CD4-positive, alpha-beta memory T cell (primary cell): ENCODE measurements at regions not wholly inside any gene's neighbourhood (a gene's known extent, or its start where the extent isn't known, plus 50 kb on each side); places are given as distances from the start of the nearest gene placed in this dataset.

Experiments used
- CTCF ChIA-PET: fragments of 350-600 bp; sonication (Branson Sonifier 250); formaldehyde crosslinking; loops from one replicate; lab custom pipeline; 2021; ENCODE audit warnings: inconsistent platforms; ENCODE audit not compliant: partially characterized antibody; lab: Charles Lee
- POLR2A ChIA-PET: fragments of 350-600 bp; sonication (Branson Sonifier 250); formaldehyde crosslinking; loops from one replicate; lab custom pipeline; 2021; ENCODE audit not compliant: partially characterized antibody; lab: Charles Lee
- DNase-seq, 5 donors: peaks; one replicate each; pipeline versions ENCODE4 v3.0.0 to v3.0.0-alpha.2; 2020 to 2022; ENCODE audit warnings: mixed read lengths in 1 of 5
- H3K27ac ChIP-seq: one replicate; pipeline ENCODE4 v1.7.0; 2013; ENCODE audit warnings: low read depth, low read length
- H3K27me3 ChIP-seq: 2 replicates; pipeline ENCODE4 v1.7.0; 2013; ENCODE audit warnings: mild to moderate bottlenecking, low read length, moderate library complexity; ENCODE audit not compliant: insufficient read depth
- H3K36me3 ChIP-seq: 2 replicates; pipeline ENCODE4 v1.7.0; 2013; ENCODE audit warnings: mild to moderate bottlenecking, low read length, moderate library complexity; ENCODE audit not compliant: insufficient read depth
- H3K4me1 ChIP-seq: 2 replicates; pipeline ENCODE4 v1.7.0; 2013; ENCODE audit warnings: mild to moderate bottlenecking, low read length, moderate library complexity; ENCODE audit not compliant: insufficient read depth
- H3K4me3 ChIP-seq, 2 donors: one replicate each; pipeline ENCODE4 v1.7.0; 2013; ENCODE audit warnings: low read length in 2 of 2, mild to moderate bottlenecking in 1 of 2
- H3K9me3 ChIP-seq, 2 donors: one replicate each; pipeline ENCODE4 v1.7.0; 2013; ENCODE audit warnings: low read length in 2 of 2, control low read depth in 1 of 2; ENCODE audit not compliant: control insufficient read depth in 1 of 2
- H3K27ac Mint-ChIP-seq, 7 donors: one replicate each; pipeline ENCODE4 v1.8.0; 2020 to 2021; ENCODE audit warnings: mixed read lengths in 7 of 7, mild to moderate bottlenecking in 6 of 7, inconsistent platforms in 3 of 7, moderate library complexity in 3 of 7
- H3K27me3 Mint-ChIP-seq, 2 donors: one replicate each; pipeline ENCODE4 v1.8.0; 2020 to 2021; ENCODE audit warnings: mixed read lengths in 2 of 2
- H3K36me3 Mint-ChIP-seq, 2 donors: one replicate each; pipeline ENCODE4 v1.8.0; 2020 to 2021; ENCODE audit warnings: mixed read lengths in 2 of 2, inconsistent platforms in 1 of 2, mild to moderate bottlenecking in 1 of 2
- H3K4me1 Mint-ChIP-seq, 4 donors: one replicate each; pipeline ENCODE4 v1.8.0; 2020 to 2021; ENCODE audit warnings: mixed read lengths in 4 of 4, mild to moderate bottlenecking in 1 of 4
- H3K4me3 Mint-ChIP-seq, 8 donors: one replicate each; pipeline ENCODE4 v1.8.0; 2020 to 2021; ENCODE audit warnings: mixed read lengths in 8 of 8, mild to moderate bottlenecking in 7 of 8, moderate library complexity in 6 of 8, inconsistent platforms in 3 of 8
- H3K9me3 Mint-ChIP-seq, 8 donors: one replicate each; pipeline ENCODE4 v1.8.0; 2020 to 2021; ENCODE audit warnings: mixed read lengths in 8 of 8, mild to moderate bottlenecking in 5 of 8, inconsistent platforms in 3 of 8, moderate library complexity in 1 of 8
- intact Hi-C: fragments of 100-400 bp; cut with micrococcal nuclease; formaldehyde crosslinking; loops from one replicate; pipeline ENCODE4 v1.15.1; 2023

DNA sequence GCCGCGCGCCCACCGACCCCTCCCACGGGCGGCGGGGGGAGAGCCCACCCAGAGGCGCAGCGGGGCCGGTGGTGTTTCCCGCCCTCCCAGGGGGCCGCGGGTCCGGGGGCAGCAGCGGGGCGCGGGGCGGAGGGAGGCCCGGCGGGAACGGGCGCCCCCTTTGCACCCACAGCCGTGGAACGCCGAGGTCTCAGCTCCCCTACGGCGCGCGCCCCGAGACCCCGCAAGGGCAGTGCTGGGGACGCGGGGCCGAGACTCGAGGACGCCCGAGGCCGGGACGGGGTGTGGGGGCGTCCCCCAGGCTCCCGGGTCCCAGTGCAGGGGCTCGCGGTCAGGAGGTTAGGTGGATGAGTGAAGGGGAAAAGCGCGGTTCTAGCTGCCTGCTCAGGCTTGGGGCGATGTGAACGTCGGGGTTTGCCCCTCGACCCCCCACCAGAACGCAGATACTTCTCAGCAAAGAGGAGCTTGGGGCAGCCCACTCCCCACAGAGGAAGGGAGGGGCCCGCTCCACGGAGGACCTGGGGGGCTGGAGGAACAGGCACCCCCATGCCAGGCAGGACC lies 65.5 kb upstream of the BHLHE23 start:
- DNase-seq: no peak
- ChIA-PET CTCF (no interaction called here), POLR2A (no interaction called here)
- intact Hi-C loops: no loop called here
- Mint-ChIP-seq H3K27me3 (peaks cover 38 to 42% of the 10 kb centered on the region in 2 donors), H3K36me3 (peaks cover 0 to 2% of the 10 kb centered on the region in 2 donors), H3K4me3 (peak overlapping the region in 1 of 8 donors; percentile 35), H3K4me1 (peaks cover 2 to 14% (median 3%) of the 10 kb centered on the region in 4 donors), H3K9me3 (peaks cover 0 to 23% (median 12%) of the 10 kb centered on the region in 8 donors), H3K27ac (no peak overlapping the region)
- Histone ChIP-seq H3K4me3 (no peak overlapping the region), H3K36me3 (no peaks in the 10 kb centered on the region), H3K4me1 (no peaks in the 10 kb centered on the region), H3K27ac (no peak overlapping the region), H3K27me3 (peaks cover 5% of the 10 kb centered on the region), H3K9me3 (no peaks in the 10 kb centered on the region)

DNA sequence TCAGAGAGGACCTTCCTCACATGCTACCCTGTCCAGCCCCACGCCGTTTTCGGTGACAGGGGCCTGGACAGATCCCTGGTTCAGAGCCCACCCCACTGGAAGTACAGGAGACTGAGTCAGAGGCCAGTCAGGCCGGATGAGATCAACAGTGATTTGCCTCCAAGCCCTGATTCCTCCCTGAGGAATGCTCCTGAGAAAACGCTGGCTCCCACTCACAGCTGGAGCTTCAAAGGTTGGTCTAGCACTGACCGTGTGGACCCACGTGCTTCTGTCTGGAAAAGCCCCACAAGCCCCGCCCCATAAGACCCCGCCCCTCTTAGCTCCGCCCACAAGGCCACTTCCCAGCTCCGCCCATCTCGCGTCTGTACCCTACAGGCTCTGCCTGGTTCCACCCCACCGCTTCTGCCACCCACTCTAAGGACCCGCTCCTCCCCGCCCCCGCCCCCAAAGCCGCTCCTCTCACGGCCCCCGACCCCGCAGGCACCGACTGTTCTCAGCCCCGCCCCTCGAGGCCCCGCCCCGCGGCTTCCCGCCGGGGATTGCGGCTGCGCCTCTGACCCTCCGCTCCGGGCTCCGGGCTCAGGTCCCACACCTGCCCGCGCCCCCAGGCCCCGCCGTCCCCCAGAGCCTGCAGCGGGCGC lies 64.9 kb upstream of the BHLHE23 start:
- intact Hi-C loops: no loop called here
- Histone ChIP-seq H3K27ac (no peak overlapping the region), H3K36me3 (no peaks in the 10 kb centered on the region), H3K4me1 (no peaks in the 10 kb centered on the region), H3K27me3 (peaks cover 5% of the 10 kb centered on the region), H3K9me3 (no peaks in the 10 kb centered on the region), H3K4me3 (no peak overlapping the region)
- no peak for DNase-seq
- ChIA-PET CTCF (no interaction called here), POLR2A (no interaction called here)
- H3K4me3 Mint-ChIP-seq: peak overlapping the region in 5 of 8 donors; percentile 39 to 71 (median 45)
- H3K27ac Mint-ChIP-seq: no peak overlapping the region
- H3K9me3 Mint-ChIP-seq: peaks cover 0 to 16% (median 7%) of the 10 kb centered on the region in 8 donors
- peaks cover 40 to 43% of the 10 kb centered on the region in 2 donors for H3K27me3 Mint-ChIP-seq
- peaks cover 2 to 14% (median 3%) of the 10 kb centered on the region in 4 donors for H3K4me1 Mint-ChIP-seq
- H3K36me3 Mint-ChIP-seq: peaks cover 0 to 2% of the 10 kb centered on the region in 2 donors

DNA sequence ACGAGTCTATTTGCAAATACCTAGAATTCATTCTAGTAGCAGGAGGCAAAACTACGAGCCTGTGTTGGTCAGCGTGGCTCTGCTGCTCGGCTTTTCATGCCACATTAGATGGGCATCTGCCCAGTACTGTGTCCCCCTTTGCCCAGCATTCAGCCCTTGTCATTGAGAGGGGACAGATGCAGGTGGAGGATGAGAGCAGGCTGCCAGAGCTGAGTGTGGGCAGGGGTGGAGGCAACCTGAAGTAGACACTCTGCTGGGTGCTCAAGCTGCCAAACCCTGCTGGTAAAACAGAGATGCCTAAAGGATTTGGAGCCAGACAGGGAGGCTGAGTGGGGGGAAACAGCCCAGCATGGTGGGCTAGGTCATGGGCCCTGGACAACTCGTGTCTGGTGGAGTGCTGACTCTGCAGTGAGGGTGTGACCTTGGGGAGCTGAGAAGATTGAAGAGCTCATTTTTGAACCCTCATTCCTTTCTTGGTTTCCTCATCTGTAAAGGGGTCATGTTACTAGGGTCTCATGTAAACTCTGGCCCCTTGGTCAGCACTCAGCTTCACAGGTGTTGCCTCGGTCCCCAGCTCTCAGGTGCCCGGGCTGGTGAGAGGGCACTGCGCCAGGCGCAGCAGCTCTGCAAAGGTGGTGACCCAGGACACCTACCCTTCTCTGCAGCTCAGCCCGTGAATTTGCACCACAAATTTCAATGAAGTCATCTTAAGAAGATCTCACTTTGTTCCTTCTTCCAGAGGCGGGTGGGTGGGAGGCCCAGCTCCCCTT lies 64.2 kb upstream of the BHLHE23 start:
- Histone ChIP-seq H3K27me3 (peaks cover 5% of the 10 kb centered on the region), H3K9me3 (no peaks in the 10 kb centered on the region), H3K4me3 (no peak overlapping the region), H3K4me1 (no peaks in the 10 kb centered on the region), H3K36me3 (no peaks in the 10 kb centered on the region), H3K27ac (no peak overlapping the region)
- peaks cover 38 to 40% of the 10 kb centered on the region in 2 donors for H3K27me3 Mint-ChIP-seq
- H3K9me3 Mint-ChIP-seq: peaks cover 0 to 10% (median 0%) of the 10 kb centered on the region in 8 donors
- peaks cover 2 to 14% (median 3%) of the 10 kb centered on the region in 4 donors for H3K4me1 Mint-ChIP-seq
- intact Hi-C loops: no loop called here
- CTCF ChIA-PET: no interaction called here
- H3K27ac Mint-ChIP-seq: no peak overlapping the region
- no peak for DNase-seq
- H3K36me3 Mint-ChIP-seq: no peaks in the 10 kb centered on the region
- POLR2A ChIA-PET: no interaction called here
- H3K4me3 Mint-ChIP-seq: peak overlapping the region in 1 of 8 donors; percentile 25

DNA sequence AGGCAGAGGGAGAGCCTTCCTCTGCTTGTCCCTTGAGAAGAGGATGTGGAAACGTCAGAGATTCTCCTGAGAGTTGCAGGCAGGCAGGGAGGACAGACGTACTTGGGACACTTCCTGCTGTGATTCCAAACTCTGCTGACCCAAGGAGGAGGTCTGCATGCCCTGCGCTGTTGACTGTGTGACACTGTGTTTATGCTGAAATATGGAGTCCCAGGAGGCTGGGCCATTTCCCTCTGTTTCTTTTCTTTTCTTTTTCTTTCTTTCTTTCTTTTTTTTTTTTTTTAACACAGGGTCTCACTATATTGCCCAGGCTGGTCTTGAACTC lies 63.5 kb upstream of the BHLHE23 start:
- Mint-ChIP-seq H3K36me3 (no peaks in the 10 kb centered on the region), H3K9me3 (peaks cover 0 to 6% (median 0%) of the 10 kb centered on the region in 8 donors), H3K27me3 (peaks cover 34 to 36% of the 10 kb centered on the region in 2 donors), H3K4me3 (no peak overlapping the region), H3K27ac (no peak overlapping the region), H3K4me1 (peaks cover 2 to 14% (median 3%) of the 10 kb centered on the region in 4 donors)
- H3K36me3 ChIP-seq: no peaks in the 10 kb centered on the region
- peaks cover 5% of the 10 kb centered on the region for H3K27me3 ChIP-seq
- intact Hi-C loops: no loop called here
- no peaks in the 10 kb centered on the region for H3K9me3 ChIP-seq
- no peaks in the 10 kb centered on the region for H3K4me1 ChIP-seq
- no peak for DNase-seq
- POLR2A ChIA-PET: no interaction called here
- CTCF ChIA-PET: no interaction called here
- H3K4me3 ChIP-seq: no peak overlapping the region
- no peak overlapping the region for H3K27ac ChIP-seq

DNA sequence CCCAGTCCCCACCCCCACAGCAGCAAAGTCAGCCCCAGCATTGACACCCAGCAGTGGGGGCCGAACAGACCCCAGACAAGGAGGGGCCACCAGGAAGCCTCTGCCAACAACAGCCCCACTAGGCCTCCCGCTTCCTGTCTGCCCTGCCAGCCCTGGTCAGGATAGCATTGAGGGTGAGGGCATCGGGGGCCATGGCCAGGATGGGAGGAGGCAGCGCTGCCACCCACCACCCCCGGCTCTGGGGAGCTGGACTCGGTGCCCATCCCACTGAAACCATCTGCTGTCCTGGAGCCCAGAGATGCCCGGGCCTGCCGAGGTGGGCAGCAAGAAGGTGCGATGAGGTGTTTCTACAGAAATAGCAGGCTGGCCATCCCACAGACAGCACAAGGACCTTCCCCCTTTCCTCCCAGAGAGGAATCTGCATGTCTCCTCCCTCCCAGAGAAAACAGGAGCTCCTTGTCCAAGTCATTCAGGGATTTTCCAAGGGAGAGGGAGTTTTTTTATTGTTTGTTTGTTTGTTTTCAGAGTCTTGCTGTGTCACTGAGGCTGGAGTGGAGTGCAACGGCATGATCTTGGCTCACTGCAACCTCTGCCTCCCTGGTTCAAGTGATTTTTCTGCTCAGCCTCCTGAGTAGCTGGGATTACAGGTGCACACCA lies 62.1 kb upstream of the BHLHE23 start:
- intact Hi-C loops: no loop called here
- Histone ChIP-seq H3K27ac (no peak overlapping the region), H3K27me3 (peaks cover 5% of the 10 kb centered on the region), H3K36me3 (no peaks in the 10 kb centered on the region), H3K4me3 (no peak overlapping the region), H3K4me1 (no peaks in the 10 kb centered on the region), H3K9me3 (no peaks in the 10 kb centered on the region)
- no peak overlapping the region for H3K27ac Mint-ChIP-seq
- H3K4me3 Mint-ChIP-seq: no peak overlapping the region
- ChIA-PET CTCF (no interaction called here), POLR2A (no interaction called here)
- H3K4me1 Mint-ChIP-seq: peaks cover 2 to 14% (median 3%) of the 10 kb centered on the region in 4 donors
- H3K36me3 Mint-ChIP-seq: no peaks in the 10 kb centered on the region
- no peaks in the 10 kb centered on the region for H3K9me3 Mint-ChIP-seq
- peaks cover 29 to 36% of the 10 kb centered on the region in 2 donors for H3K27me3 Mint-ChIP-seq
- DNase-seq: no peak

DNA sequence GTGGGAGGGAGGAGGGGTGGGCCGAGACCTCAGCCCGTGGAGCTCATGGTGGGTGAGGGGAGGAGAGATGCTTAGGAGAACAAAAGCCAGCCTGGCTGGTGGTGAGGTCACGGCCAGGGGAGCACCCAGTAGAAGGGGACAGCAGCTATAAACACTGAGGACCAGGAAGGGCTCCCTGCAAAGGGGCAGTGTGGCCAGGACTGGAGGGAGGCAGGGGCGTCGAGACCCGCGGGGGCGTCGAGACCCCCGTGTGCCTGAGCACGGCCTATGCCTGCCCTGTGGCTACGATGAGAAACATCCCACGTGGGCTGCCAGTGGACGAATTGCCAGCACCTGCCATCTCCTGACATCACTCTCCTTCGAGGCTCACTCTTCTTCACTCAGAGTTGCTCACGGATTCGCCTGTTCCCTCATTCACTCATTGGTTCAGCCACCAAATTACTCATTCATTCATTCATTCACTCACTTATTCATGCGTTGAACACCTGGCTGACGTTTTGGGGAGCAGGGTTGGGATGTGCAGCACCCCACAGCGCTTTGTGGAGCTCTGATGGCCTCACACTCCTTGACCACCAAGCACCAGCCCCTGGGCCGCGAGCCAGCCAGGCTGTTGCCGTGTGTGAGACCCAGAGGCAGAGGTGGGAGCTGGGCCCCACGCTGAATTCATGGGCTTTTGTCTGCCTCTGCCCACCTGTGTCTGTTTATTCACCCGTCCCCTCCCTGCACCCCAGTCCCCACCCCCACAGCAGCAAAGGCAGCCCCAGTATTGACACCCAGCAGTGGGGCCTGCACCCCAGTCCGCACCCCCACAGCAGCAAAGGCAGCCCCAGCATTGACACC lies 61.2 kb upstream of the BHLHE23 start:
- ChIA-PET POLR2A (no interaction called here), CTCF (no interaction called here)
- Histone ChIP-seq H3K27ac (no peak overlapping the region), H3K4me1 (no peaks in the 10 kb centered on the region), H3K36me3 (no peaks in the 10 kb centered on the region), H3K4me3 (no peak overlapping the region), H3K27me3 (peaks cover 5% of the 10 kb centered on the region), H3K9me3 (no peaks in the 10 kb centered on the region)
- intact Hi-C loops: no loop called here
- peaks cover 2 to 14% (median 3%) of the 10 kb centered on the region in 4 donors for H3K4me1 Mint-ChIP-seq
- no peaks in the 10 kb centered on the region for H3K9me3 Mint-ChIP-seq
- H3K4me3 Mint-ChIP-seq: no peak overlapping the region
- no peak overlapping the region for H3K27ac Mint-ChIP-seq
- DNase-seq: no peak
- H3K36me3 Mint-ChIP-seq: no peaks in the 10 kb centered on the region
- H3K27me3 Mint-ChIP-seq: peaks cover 28 to 37% of the 10 kb centered on the region in 2 donors
